ENCODE measurements at regions not wholly inside any gene's neighbourhood (a gene's known extent, or its start where the extent isn't known, plus 50 kb on each side); places are given as distances from the start of the nearest gene placed in this dataset.
"Not testable (repeated sequence)": the region's sequence is repeated elsewhere in the genome, so short reads cannot be mapped to it uniquely, and the experiment has no call there.

DNA sequence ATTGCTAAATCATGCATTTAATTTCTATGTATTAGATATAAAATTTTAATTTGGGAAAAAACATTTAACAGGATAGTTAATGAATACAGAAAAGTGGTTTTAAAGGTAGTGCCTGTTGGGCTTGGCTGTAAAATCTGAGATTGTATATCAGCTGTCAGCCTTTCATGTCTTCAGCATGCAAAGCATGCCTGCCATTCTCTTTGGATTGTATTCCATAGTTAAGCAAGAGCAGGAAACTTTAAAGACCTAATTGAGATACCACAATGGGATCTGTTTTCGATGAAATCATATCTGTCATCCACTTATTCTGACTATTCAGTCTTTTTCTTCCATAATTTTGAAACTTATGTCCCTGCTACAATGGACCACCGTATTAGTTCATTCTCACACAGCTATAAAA is 451.0 kb upstream of the DDI1 start:
- DNase-seq (ENCODE audit: low spot score): no peak

DNA sequence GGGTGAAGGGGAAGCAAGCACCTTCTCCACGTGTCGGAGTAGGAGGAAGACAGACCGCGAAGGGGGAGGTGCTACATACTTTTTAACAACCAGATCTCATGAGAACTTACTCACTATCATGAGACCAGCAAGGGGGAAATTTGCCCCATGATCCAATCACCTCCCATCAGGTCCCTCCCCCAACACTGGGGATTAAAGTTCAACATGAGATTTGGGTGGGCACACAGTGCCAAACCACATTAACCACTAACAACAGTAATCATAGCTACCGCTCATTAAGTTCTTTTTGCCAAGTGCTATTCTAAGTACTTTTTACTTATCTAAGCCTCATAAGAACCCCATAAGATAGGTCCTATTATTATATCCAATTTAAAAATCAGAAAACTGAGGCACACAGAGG is 450.5 kb upstream of the DDI1 start:
- no peak for DNase-seq (ENCODE audit: low spot score)

DNA sequence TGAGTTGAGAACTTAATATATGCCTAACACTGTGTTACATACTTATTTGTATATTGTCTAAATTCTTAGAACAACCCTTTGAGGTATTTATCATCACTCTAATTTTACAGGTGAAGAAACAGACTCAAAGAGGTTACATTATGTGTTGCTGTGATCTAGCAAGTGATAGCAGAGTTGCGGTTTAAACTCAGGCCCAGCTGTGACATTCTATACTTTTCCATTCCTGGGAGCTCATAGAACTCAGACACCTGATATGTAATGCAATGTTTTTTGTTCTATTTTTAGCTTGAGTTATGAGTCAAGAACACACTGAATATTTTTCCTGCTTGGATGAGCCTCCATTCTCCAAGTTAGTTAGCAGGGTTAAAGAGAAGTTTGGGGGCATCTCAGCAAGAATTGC is 449.7 kb upstream of the DDI1 start:
- DNase-seq (ENCODE audit: low spot score): no peak

GRCh38 chr11:103587901-103588788 is 448.3 kb upstream of the DDI1 start:
- DNase-seq (ENCODE audit: low spot score): no peak

DNA sequence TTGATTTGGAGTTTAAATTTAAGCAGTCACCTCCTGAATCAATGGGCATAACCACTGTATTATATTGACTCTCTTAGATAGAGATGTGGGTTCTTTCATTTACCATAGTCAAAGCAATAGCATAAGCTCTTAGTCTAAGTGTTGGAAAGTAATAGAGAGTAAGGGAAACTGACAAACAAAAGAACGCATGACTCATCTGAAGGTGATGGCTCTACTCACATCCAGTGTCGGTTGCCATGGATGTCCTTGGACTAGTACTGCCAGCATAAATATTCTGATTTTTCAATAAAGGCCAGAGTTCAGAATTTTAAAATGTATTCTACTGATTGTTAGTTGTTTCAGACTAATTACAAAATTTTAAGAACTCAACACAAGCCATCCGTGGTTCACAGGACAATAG is 444.9 kb upstream of the DDI1 start:
- no peak for DNase-seq (ENCODE audit: low spot score)

DNA sequence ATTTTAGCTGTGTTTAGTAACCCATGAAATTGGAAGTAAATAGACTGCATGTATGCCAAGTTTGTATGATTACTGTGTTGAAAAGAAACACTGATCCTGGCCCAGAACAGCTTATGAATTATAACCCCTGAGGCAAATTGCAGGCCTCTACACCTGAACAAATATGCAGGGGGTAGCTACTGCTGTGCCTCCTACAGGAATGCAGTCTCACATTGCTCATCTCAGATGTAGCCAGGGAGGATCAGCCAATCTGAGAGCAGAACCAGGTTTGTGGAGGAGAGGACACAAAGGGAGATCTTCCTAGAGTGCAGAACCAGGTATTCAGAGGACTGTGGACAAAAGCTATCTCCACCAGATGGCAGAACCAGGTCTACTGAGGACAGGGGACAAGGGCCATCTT is 442.2 kb upstream of the DDI1 start:
- DNase-seq (ENCODE audit: low spot score): no peak

DNA sequence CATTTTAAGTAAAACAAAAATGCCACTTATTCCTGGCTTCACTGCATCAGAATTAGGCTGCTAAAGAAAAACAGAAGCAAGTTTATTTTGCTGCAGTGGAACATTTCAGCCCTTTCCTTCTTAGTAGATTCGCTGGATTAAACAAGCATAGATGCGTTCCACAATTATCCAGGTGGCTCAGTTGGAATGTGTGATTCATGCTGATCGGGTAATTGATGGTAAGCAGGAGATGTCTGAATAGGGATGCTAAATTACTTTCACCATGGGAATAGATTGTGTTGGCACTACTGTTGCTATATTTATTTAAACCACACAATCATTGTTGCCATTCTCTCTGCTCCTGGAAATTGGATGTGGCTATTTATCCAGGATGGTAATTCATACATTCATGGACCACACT is 440.1 kb upstream of the DDI1 start:
- no peak for DNase-seq (ENCODE audit: low spot score)

DNA sequence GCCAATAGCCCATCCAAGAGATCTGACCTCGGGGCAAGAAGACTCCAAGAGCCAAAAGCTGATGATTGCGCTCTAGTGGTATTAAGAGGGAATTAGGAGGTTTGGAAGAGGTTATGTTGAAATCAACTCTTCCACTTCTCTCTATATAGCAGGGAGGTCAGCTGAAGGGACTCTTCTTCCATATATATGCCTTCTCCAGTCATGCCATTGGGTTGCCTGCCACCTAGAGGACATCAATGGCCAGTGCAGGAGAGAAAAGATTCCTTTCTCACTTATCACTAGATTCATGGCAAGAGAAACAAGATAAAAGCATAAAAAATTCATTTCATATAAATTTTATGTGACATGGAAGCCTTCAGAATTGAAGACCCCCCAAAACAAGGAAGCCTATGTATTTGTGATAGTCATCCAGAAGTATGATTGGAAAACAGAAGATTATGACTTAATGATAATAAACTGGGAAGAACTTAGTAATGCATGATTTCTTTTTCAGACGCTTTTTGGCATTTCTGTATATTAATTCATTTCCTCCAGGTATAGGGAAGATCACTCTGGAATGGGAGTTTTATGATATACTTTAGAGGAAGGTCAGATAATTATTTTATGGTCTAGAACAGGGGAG is 435.1 kb upstream of the DDI1 start:
- DNase-seq (ENCODE audit: low spot score): peak; percentile 77

GRCh38 chr11:103602840-103603239 is 433.6 kb upstream of the DDI1 start:
- DNase-seq (ENCODE audit: low spot score): no peak

DNA sequence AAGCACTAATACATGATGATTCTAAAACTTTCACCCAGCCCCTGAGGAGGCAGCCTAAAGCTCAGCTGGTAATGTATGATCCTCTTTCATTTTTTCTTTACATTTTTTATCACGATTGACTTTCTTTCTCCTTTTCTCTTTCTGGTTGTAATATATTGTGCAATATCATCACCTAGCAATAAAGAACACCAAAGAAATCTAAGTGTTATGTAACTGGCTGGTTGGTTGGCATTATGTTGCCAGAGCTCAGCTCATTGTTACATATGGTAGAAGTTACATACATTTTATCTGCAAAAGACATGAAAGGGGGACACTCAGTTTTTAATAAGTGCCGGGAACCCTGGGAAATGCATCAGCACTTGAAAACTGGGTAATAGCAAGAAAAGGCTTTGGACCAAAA is 432.1 kb upstream of the DDI1 start:
- DNase-seq (ENCODE audit: low spot score): no peak

DNA sequence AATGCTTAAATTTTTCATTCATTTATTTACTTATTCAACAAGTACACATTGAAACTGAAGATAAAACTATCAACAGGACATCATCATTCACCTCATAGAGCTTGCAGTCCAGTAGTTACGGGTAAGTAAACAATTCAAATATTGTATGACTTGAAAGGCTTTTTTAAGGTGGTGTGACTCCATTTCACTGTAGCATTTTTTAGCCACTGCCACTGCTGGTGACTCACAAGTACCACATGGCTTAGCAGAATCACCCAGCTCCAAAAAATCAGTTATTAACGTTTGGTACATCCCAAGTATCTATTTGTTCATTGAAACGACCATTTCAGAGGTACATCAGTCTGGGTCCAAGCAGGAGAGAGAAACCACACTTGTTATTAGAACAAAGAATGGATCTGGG is 427.9 kb upstream of the DDI1 start:
- DNase-seq (ENCODE audit: low spot score): peak; percentile 8

GRCh38 chr11:103609117-103610066 is 427.0 kb upstream of the DDI1 start:
- DNase-seq (ENCODE audit: low spot score): peak; percentile 84

- no peak for DNase-seq (ENCODE audit: low spot score)
These were observed 426.0 kb upstream of the DDI1 start for GRCh38 chr11:103610435-103610834.

- not testable (repeated sequence) for DNase-seq (ENCODE audit: low spot score)
These were observed 424.7 kb upstream of the DDI1 start for GRCh38 chr11:103611526-103612260.

DNA sequence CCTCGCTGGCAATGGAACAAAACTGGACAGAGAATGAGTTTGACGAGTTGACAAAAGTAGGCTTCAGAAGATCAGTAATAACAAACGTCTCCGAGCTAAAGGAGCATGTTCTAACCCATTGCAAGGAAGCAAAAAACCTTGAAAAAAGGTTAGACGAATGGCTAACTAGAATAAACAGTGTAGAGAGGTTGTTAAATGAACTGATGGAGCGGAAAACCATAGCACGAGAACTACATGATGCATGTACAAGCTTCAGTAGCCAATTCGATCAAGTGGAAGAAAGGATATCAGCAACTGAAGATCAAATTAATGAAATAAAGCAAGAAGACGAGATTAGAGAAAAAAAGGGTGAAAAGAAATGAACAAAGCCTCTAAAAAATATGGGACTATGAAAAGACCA is 424.0 kb upstream of the DDI1 start:
- DNase-seq (ENCODE audit: low spot score): not testable (repeated sequence)

GRCh38 chr11:103616586-103616985 is 419.9 kb upstream of the DDI1 start:
- DNase-seq (ENCODE audit: low spot score): not testable (repeated sequence)

GRCh38 chr11:103618528-103618927 is 417.9 kb upstream of the DDI1 start:
- DNase-seq (ENCODE audit: low spot score): peak; percentile 40

DNA sequence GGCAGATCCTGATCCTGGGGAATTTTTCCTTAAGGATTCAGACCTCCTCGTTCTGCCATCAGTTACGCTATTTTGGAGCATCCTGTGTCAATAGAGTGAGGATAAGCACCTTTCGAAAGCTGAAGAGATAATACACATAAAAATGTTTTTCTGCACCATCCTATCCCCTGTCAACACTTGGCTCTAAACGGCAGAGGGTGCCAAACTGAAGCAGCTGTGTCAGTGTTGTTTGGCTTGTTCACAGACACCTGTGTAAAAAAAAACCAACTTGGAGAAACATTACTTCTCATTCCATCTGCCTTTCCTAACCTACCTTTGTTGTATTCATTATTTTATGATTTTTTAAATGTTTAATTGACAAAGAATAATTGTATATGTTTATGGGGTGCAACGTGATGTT is 417.0 kb upstream of the DDI1 start:
- DNase-seq (ENCODE audit: low spot score): no peak

- DNase-seq (ENCODE audit: low spot score): no peak
These were observed 416.5 kb upstream of the DDI1 start for GRCh38 chr11:103619938-103620337.

DNA sequence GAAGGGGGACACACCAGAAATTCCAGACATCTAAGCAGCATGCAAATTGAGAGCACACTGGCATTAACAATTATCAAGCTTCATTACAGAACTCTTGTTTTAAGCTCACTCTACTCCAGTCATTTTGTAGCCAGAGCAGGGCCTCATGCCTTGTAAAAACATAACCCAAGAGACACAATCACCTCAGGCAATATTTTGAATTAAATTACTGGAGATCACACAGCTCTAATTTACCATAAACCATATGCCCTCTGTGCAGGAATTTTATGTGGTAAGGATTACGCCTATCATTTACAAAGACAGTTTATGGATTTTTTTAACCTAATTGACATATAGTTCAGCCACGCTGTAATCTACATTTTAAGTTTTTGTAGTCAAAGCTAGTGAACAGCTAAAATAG is 414.1 kb upstream of the DDI1 start:
- DNase-seq (ENCODE audit: low spot score): no peak

DNA sequence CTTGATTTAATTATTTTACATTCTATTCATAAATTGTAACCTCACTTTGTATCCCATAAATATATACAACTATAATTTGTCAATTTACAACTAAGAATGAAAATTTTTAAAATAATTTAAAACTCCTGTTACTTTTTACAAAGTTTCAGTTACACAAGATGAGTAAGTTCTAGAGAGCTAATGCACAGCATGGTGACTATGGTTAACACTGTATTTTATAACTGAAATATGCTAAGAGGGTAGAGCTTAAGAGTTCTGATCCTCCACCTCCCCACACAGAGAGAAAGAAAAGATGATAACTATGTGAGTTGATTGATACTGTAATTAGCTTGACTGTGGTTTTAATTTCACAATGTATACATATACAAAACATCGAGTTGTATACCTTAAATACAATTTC is 412.5 kb upstream of the DDI1 start:
- no peak for DNase-seq (ENCODE audit: low spot score)
